Sigmoid colon (tissue), 6 donors: ENCODE measurements at regions not wholly inside any gene's neighbourhood (a gene's known extent, or its start where the extent isn't known, plus 50 kb on each side); places are given as distances from the start of the nearest gene placed in this dataset.

Experiments used
- DNase-seq: peaks from one replicate; pipeline ENCODE4 v3.0.0-alpha.2; 2019
- H3K27ac ChIP-seq, 4 donors: fragments of 200-600 bp; sonication (generic); one replicate each; pipeline ENCODE4 v1.5.1; 2016 to 2019; ENCODE audit warnings: mild to moderate bottlenecking in 1 of 4
- H3K27me3 ChIP-seq, 3 donors: fragments of 200-600 bp; sonication (generic); one replicate each; pipeline ENCODE4 v1.5.1; 2019; ENCODE audit warnings: mild to moderate bottlenecking in 1 of 3
- H3K36me3 ChIP-seq, 4 donors: fragments of 200-600 bp; sonication (generic); one replicate each; pipeline ENCODE4 v1.5.1; 2016 to 2019
- H3K4me1 ChIP-seq, 4 donors: fragments of 200-600 bp; sonication (generic); one replicate each; pipeline ENCODE4 v1.5.1; 2017 to 2019
- H3K4me3 ChIP-seq, 4 donors: fragments of 200-600 bp; sonication (generic); one replicate each; pipeline ENCODE4 v1.5.1; 2017 to 2019; ENCODE audit warnings: mild to moderate bottlenecking in 2 of 4, moderate library complexity in 1 of 4
- H3K9me3 ChIP-seq, 4 donors: fragments of 200-600 bp in 3 of 4; sonication (generic) in 3 of 4; one replicate each; pipeline versions ENCODE4 v1.5.1 to v1.6.1; 2013 to 2019
- CTCF ChIP-seq, 4 experiments: fragments of 450-650 bp in 3 of 4; fragments of 200-600 bp in 1 of 4; IDR thresholded peaks; one replicate each; pipeline ENCODE4 v1.5.1; 2016 to 2019; ENCODE audit warnings: antibody characterized with exemption in 4 of 4, mild to moderate bottlenecking in 3 of 4, moderate library complexity in 2 of 4
- EP300 ChIP-seq, 4 donors: sonication (generic); formaldehyde crosslinking; IDR thresholded peaks; one replicate each; pipeline ENCODE4 v1.6.1; 2017; ENCODE audit warnings: antibody characterized with exemption in 4 of 4
- POLR2A ChIP-seq, 2 donors: fragments of 450-650 bp; IDR thresholded peaks; one replicate each; pipeline ENCODE4 v1.6.1; 2016; ENCODE audit warnings: antibody characterized with exemption in 2 of 2, mild to moderate bottlenecking in 2 of 2, moderate library complexity in 2 of 2
- POLR2AphosphoS5 ChIP-seq, 4 donors: sonication (generic); formaldehyde crosslinking; IDR thresholded peaks; one replicate each; pipeline ENCODE4 v1.6.1; 2017; ENCODE audit warnings: antibody characterized with exemption in 4 of 4
- WGBS, 2 donors: extraction: QIAGEN DNeasy Blood & Tissue Kit; methylation state at CpG; one replicate each; pipeline ENCODE4 v1.1.7; 2013; 5-methylcytosine and 5-hydroxymethylcytosine counted together
- intact Hi-C: fragments of 100-400 bp; cut with DNase I; formaldehyde crosslinking; loops from one replicate; pipeline ENCODE4 v1.15.1; 2023
- small RNA-seq, 3 donors: library from RNA; depleted of rRNA; stranded (forward); fragments of <200 nt; gene quantifications; one replicate each; pipeline ENCODE3, GENCODE V24; 2016
- donor health status: healthy with polysubstance abuse.
- donor health status: healthy.

- Histone ChIP-seq H3K27me3 (no peaks in the 10 kb centered on the region), H3K4me3 (no peak overlapping the region), H3K4me1 (no peaks in the 10 kb centered on the region), H3K27ac (no peak overlapping the region), H3K9me3 (peaks cover 0 to 18% (median 2%) of the 10 kb centered on the region in 4 donors), H3K36me3 (no peaks in the 10 kb centered on the region)
- DNase-seq = no peak
- WGBS, 2 donors = 83 to 87% methylated on average over 14 of the region's 14 CpGs
- intact Hi-C loops = no loop called here
- no peak for TF ChIP-seq POLR2AphosphoS5 (IDR thresholded peaks at IDR 0.05)
- TF ChIP-seq CTCF (IDR thresholded peaks at IDR 0.05) = no peak
- TF ChIP-seq EP300 (IDR thresholded peaks at IDR 0.05) = no peak
- no peak for TF ChIP-seq POLR2A (IDR thresholded peaks at IDR 0.05)
Observed at GRCh38 chr7:64113981-64114380, 68.7 kb downstream of the ZNF727 start.

- H3K27me3 ChIP-seq = no peaks in the 10 kb centered on the region
- no peaks in the 10 kb centered on the region for H3K4me1 ChIP-seq
- H3K4me3 ChIP-seq = no peak overlapping the region
- peaks cover 0 to 18% (median 2%) of the 10 kb centered on the region in 4 donors for H3K9me3 ChIP-seq
- intact Hi-C loops = no loop called here
- no peak overlapping the region for H3K27ac ChIP-seq
- no peak for TF ChIP-seq POLR2A (IDR thresholded peaks at IDR 0.05)
- no peak for TF ChIP-seq EP300 (IDR thresholded peaks at IDR 0.05)
- 92 to 97% methylated on average over 9 of the region's 9 CpGs for WGBS, 2 donors
- no peaks in the 10 kb centered on the region for H3K36me3 ChIP-seq
- DNase-seq = no peak
Observed at GRCh38 chr7:64114791-64115190, 69.6 kb downstream of the ZNF727 start.

GRCh38 chr7:64131696-64132095, 75.3 kb upstream of the ZNF735 start:
- 65 to 76% methylated on average over 3 of the region's 3 CpGs for WGBS, 2 donors
- Histone ChIP-seq H3K36me3 (no peaks in the 10 kb centered on the region), H3K4me1 (no peaks in the 10 kb centered on the region), H3K4me3 (no peak overlapping the region), H3K27ac (no peak overlapping the region), H3K9me3 (peaks cover 0 to 27% (median 0%) of the 10 kb centered on the region in 4 donors), H3K27me3 (no peaks in the 10 kb centered on the region)
- no peak for DNase-seq
- intact Hi-C loops = no loop called here
- TF ChIP-seq EP300 (IDR thresholded peaks at IDR 0.05) = no peak
- TF ChIP-seq POLR2A (IDR thresholded peaks at IDR 0.05) = no peak
- TF ChIP-seq POLR2AphosphoS5 (IDR thresholded peaks at IDR 0.05) = no peak
- TF ChIP-seq CTCF (IDR thresholded peaks at IDR 0.05) = no peak

Small RNAs in the stretch of these regions (small RNA-seq; reads per million reads assigned to genes)
- gene MTND4LP2 = 0 reads per million in 3 donors
